Activated B cell treated with CpG ODN at 0.5 μM for 24 hours (primary cell): ENCODE measurements at regions not wholly inside any gene's neighbourhood (a gene's known extent, or its start where the extent isn't known, plus 50 kb on each side); places are given as distances from the start of the nearest gene placed in this dataset.
"Not testable (repeated sequence)": the region's sequence is repeated elsewhere in the genome, so short reads cannot be mapped to it uniquely, and the experiment has no call there.

Experiments used
- ATAC-seq: fragments of 200-7000 bp; cut with Tn5 transposase; one replicate; pipeline ENCODE4 v1.10.0; 2021; ENCODE audit warnings: low read depth, mild to moderate bottlenecking, moderate library complexity
- CTCF ChIA-PET: fragments of 350-600 bp; sonication (Branson Sonifier 250); formaldehyde crosslinking; loops from one replicate; lab custom pipeline; 2021; ENCODE audit warnings: antibody characterized with exemption; lab: Charles Lee
- POLR2A ChIA-PET: fragments of 350-600 bp; sonication (Branson Sonifier 250); formaldehyde crosslinking; loops from one replicate; lab custom pipeline; 2021; ENCODE audit warnings: antibody characterized with exemption; lab: Charles Lee
- DNase-seq: peaks from one replicate; pipeline ENCODE4 v3.0.0; 2022
- H3K27ac Mint-ChIP-seq: one replicate; pipeline ENCODE4 v1.8.0; 2020; ENCODE audit warnings: mixed read lengths
- H3K27me3 Mint-ChIP-seq: one replicate; pipeline ENCODE4 v1.8.0; 2021; ENCODE audit warnings: mixed read lengths
- H3K36me3 Mint-ChIP-seq: one replicate; pipeline ENCODE4 v1.8.0; 2021; ENCODE audit warnings: low read depth, mixed read lengths
- H3K4me1 Mint-ChIP-seq: one replicate; pipeline ENCODE4 v1.8.0; 2021; ENCODE audit warnings: mixed read lengths
- H3K4me3 Mint-ChIP-seq: one replicate; pipeline ENCODE4 v1.8.0; 2020; ENCODE audit warnings: mild to moderate bottlenecking, mixed read lengths
- H3K9me3 Mint-ChIP-seq: one replicate; pipeline ENCODE4 v1.8.0; 2020; ENCODE audit warnings: mixed read lengths
- CTCF ChIP-seq: fragments of 200-600 bp; IDR thresholded peaks from one replicate; pipeline ENCODE4 v1.8.0; 2022; ENCODE audit warnings: antibody characterized with exemption, mild to moderate bottlenecking
- intact Hi-C: fragments of 100-400 bp; cut with micrococcal nuclease; formaldehyde crosslinking; loops from one replicate; pipeline ENCODE4 v1.15.1; 2024

GRCh38 chr3:88879905-88880304 is 227.5 kb upstream of the EPHA3 start:
- ATAC-seq: no peak
- TF ChIP-seq CTCF: no peak
- POLR2A ChIA-PET: no interaction called here
- no peak for DNase-seq
- intact Hi-C loops: no loop called here
- Mint-ChIP-seq H3K4me1 (no peaks in the 10 kb centered on the region), H3K4me3 (no peak overlapping the region), H3K27me3 (no peaks in the 10 kb centered on the region), H3K9me3 (no peaks in the 10 kb centered on the region), H3K27ac (no peak overlapping the region), H3K36me3 (no peaks in the 10 kb centered on the region)
- CTCF ChIA-PET: no interaction called here

GRCh38 chr3:88882121-88882520 is 225.3 kb upstream of the EPHA3 start:
- Mint-ChIP-seq H3K9me3 (no peaks in the 10 kb centered on the region), H3K36me3 (no peaks in the 10 kb centered on the region), H3K27ac (no peak overlapping the region), H3K27me3 (no peaks in the 10 kb centered on the region), H3K4me1 (no peaks in the 10 kb centered on the region), H3K4me3 (no peak overlapping the region)
- ChIA-PET CTCF (no interaction called here), POLR2A (no interaction called here)
- TF ChIP-seq CTCF: no peak
- ATAC-seq (no peak), DNase-seq (no peak)
- intact Hi-C loops: no loop called here

DNA sequence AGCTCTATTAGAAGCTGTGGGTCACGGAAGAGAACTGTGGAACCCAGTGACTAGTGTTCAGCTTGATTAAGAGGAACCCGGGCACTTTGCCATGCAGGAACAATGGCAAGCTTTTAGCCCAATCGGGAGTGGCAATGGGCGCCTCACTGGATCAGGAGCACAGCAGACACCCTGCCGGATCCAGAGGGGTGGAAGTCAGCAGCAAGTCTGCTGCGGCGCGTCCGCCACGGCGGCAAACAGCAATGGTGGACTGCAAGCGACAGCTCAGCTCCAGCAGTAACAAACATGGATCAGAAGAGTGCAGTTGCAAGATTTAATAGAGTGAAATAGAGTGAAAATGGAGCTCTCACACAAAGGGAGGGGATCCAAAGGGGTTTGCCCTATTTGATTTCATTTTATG is 220.8 kb upstream of the EPHA3 start:
- not testable (repeated sequence) for ATAC-seq

DNA sequence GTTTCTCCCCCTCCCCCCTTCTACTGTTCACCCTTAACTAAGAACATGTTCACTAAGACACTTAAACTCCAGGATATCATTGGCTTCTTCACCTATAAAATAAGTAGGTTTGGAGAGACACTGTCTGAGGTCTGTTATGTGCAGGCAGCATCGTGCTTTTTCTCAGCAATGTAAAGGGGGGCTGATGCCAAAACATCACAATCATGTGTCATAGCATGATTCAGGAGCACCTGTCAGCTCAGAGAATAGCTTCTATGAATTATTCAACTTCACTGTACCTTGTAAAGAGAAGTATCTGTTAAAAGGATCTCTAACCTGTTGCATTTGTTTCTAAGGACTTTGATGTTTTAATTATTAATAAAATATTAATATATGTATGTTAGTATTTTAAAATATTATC is 211.4 kb upstream of the EPHA3 start:
- Mint-ChIP-seq H3K9me3 (no peaks in the 10 kb centered on the region), H3K4me1 (no peaks in the 10 kb centered on the region), H3K4me3 (no peak overlapping the region), H3K27me3 (no peaks in the 10 kb centered on the region), H3K36me3 (no peaks in the 10 kb centered on the region), H3K27ac (no peak overlapping the region)
- ChIA-PET POLR2A (no interaction called here), CTCF (no interaction called here)
- ATAC-seq (no peak), DNase-seq (no peak)
- intact Hi-C loops: no loop called here
- no peak for TF ChIP-seq CTCF

More for the DNA sequence above, 220.8 kb upstream of the EPHA3 start:
- H3K27ac Mint-ChIP-seq, POLR2A ChIA-PET, H3K4me3 Mint-ChIP-seq, DNase-seq, H3K4me1 Mint-ChIP-seq, H3K36me3 Mint-ChIP-seq, H3K27me3 Mint-ChIP-seq, H3K9me3 Mint-ChIP-seq, intact Hi-C loops, CTCF ChIA-PET: not testable (repeated sequence)

DNA sequence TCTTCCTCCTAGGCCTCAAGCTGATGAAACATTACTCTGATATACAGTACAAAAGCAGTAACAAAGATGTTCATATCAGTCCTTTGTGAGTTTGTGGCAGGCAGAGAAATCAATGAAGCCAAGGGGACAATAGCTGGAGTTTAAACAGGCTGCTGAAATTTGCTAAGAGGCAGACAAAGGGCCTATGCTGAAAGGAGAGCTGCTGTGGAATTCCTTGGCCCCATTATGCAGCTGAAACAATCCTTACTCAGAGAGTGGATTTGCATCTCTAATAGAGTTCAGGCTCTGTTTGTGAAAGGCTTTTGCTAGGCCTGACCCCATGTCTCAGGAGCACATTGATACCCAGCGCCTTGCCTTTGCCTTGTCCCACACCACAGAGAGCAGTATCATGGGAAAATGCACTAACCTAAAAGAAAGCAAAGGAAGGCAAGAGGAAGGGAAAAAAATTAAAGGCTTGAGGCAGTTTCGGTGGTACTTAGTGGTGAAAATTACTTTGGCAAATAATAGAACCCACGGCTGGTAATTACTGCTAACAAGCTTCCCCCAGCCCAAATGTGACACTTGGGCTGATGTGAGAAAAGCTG is 195.0 kb upstream of the EPHA3 start:
- CTCF ChIA-PET: no interaction called here
- intact Hi-C loops: no loop called here
- H3K4me3 Mint-ChIP-seq: no peak overlapping the region
- ATAC-seq: no peak
- no peaks in the 10 kb centered on the region for H3K9me3 Mint-ChIP-seq
- POLR2A ChIA-PET: no interaction called here
- DNase-seq: no peak
- no peaks in the 10 kb centered on the region for H3K36me3 Mint-ChIP-seq
- H3K27me3 Mint-ChIP-seq: no peaks in the 10 kb centered on the region
- H3K4me1 Mint-ChIP-seq: no peaks in the 10 kb centered on the region
- no peak overlapping the region for H3K27ac Mint-ChIP-seq
- TF ChIP-seq CTCF: no peak

DNA sequence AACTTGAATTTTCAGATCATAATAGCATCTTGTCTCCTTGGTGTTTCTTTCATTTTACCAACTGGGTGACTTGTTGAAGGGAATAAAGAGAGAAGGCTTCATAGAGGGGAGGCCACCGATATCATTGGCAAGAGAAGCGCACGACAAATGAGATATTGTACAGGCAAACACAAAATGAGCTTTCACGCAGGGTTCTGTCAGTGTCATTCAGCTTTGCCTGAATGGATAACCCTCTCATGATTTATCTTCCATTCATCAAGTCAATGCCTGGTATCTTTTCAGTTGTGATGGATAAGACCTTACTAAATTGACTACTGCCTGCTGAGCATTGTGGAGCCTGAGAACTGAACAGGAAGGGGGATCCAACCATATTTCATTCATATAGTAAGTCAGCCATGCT is 188.6 kb upstream of the EPHA3 start:
- CTCF ChIA-PET: no interaction called here
- no peaks in the 10 kb centered on the region for H3K36me3 Mint-ChIP-seq
- no peak for TF ChIP-seq CTCF
- H3K27me3 Mint-ChIP-seq: no peaks in the 10 kb centered on the region
- ATAC-seq (no peak), DNase-seq (no peak)
- H3K9me3 Mint-ChIP-seq: no peaks in the 10 kb centered on the region
- H3K4me1 Mint-ChIP-seq: no peaks in the 10 kb centered on the region
- no peak overlapping the region for H3K4me3 Mint-ChIP-seq
- intact Hi-C loops: no loop called here
- POLR2A ChIA-PET: no interaction called here
- no peak overlapping the region for H3K27ac Mint-ChIP-seq
